GM18508 (cell line): ENCODE measurements at regions not wholly inside any gene's neighbourhood (a gene's known extent, or its start where the extent isn't known, plus 50 kb on each side); places are given as distances from the start of the nearest gene placed in this dataset.

Experiments used
- ATAC-seq: cut with Tn5 transposase; IDR thresholded peaks from one replicate; pipeline ENCODE4 v1.9.1; 2021; ENCODE audit warnings: moderate number of reproducible peaks; ENCODE audit not compliant: insufficient read depth, unreplicated experiment

GRCh38 chr2:57720728-57721627, 325.6 kb upstream of the VRK2 start:
- peak; percentile 95 for ATAC-seq

- no peak for ATAC-seq
Measured at GRCh38 chr2:57725337-57725947, 321.2 kb upstream of the VRK2 start.

- peak; percentile 50 for ATAC-seq
Measured at GRCh38 chr2:57726294-57726693, 320.3 kb upstream of the VRK2 start.

GRCh38 chr2:57728691-57729090, 317.9 kb upstream of the VRK2 start:
- ATAC-seq, result no peak

- ATAC-seq, result no peak
Measured at GRCh38 chr2:57733956-57734355, 312.6 kb upstream of the VRK2 start.

- no peak for ATAC-seq
Measured at GRCh38 chr2:57740891-57741290, 305.7 kb upstream of the VRK2 start.

GRCh38 chr2:57753636-57754035, 293.0 kb upstream of the VRK2 start:
- no peak for ATAC-seq

- no peak for ATAC-seq
Measured at GRCh38 chr2:57758686-57759085, 287.9 kb upstream of the VRK2 start.

GRCh38 chr2:57759131-57759530, 287.5 kb upstream of the VRK2 start:
- no peak for ATAC-seq

GRCh38 chr2:57759822-57760300, 286.7 kb upstream of the VRK2 start:
- peak; percentile 65 for ATAC-seq

- ATAC-seq, result peak; percentile 62
Measured at GRCh38 chr2:57760381-57760801, 286.2 kb upstream of the VRK2 start.

GRCh38 chr2:57776916-57777315, 269.7 kb upstream of the VRK2 start:
- no peak for ATAC-seq

GRCh38 chr2:57782587-57782986, 264.0 kb upstream of the VRK2 start:
- ATAC-seq, result no peak

GRCh38 chr2:57793310-57793709, 253.3 kb upstream of the VRK2 start:
- ATAC-seq, result no peak

- no peak for ATAC-seq
Measured at GRCh38 chr2:57796527-57796926, 250.1 kb upstream of the VRK2 start.

- ATAC-seq, result no peak
Measured at GRCh38 chr2:57798346-57798745, 248.3 kb upstream of the VRK2 start.

- ATAC-seq, result no peak
Measured at GRCh38 chr2:57802243-57802642, 244.4 kb upstream of the VRK2 start.

GRCh38 chr2:57804971-57805370, 241.6 kb upstream of the VRK2 start:
- no peak for ATAC-seq

- ATAC-seq, result no peak
Measured at GRCh38 chr2:57806449-57806968, 240.1 kb upstream of the VRK2 start.

GRCh38 chr2:57809230-57809629, 237.4 kb upstream of the VRK2 start:
- peak; percentile 88 for ATAC-seq

GRCh38 chr2:57821088-57821487, 225.5 kb upstream of the VRK2 start:
- ATAC-seq, result no peak
